HG02840 (cell line): ENCODE measurements at regions not wholly inside any gene's neighbourhood (a gene's known extent, or its start where the extent isn't known, plus 50 kb on each side); places are given as distances from the start of the nearest gene placed in this dataset.
"Not testable (repeated sequence)": the region's sequence is repeated elsewhere in the genome, so short reads cannot be mapped to it uniquely, and the experiment has no call there.

Experiments
- ATAC-seq: cut with Tn5 transposase; IDR thresholded peaks from one replicate; pipeline ENCODE4 v1.9.1; 2021; ENCODE audit warnings: mild to moderate bottlenecking, moderate library complexity, moderate number of reproducible peaks; ENCODE audit not compliant: unreplicated experiment, low FRiP score

DNA sequence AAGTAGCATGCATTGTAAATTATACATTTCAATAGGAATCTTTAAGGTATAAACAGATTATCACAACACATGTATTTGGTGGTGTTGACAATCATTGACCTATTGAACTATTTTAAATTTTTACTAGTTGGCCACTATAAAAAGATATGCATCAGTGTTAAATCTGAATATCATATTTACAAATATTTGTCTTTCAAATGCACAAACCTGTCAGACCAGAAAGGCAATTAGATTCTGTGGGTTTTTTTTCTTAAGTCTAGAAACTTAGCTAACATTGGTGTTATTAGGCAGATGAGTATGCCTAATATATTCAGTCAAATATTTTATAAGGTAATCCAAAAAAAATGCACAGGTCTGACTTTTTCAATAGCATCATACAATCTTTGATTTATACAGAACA is 241.4 kb upstream of the DGKB start:
- ATAC-seq = no peak

DNA sequence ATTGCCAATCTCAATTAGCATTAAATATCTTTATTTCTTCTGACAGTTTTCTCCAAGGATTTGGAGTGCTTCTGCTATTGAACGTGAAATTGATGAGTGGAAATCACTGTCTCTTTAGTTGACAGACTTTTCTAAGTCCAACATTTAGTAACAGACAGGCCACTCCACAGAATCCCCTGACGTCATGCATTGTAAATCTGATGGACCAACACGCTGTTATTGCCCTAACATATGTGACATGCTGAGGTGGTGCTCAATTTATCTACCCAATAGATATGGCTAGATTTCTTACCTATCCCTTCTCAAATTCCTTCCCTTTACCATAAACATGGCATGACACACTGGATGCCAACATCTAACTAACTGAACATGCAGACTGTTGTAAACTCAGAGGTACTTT is 240.6 kb upstream of the DGKB start:
- ATAC-seq = no peak

DNA sequence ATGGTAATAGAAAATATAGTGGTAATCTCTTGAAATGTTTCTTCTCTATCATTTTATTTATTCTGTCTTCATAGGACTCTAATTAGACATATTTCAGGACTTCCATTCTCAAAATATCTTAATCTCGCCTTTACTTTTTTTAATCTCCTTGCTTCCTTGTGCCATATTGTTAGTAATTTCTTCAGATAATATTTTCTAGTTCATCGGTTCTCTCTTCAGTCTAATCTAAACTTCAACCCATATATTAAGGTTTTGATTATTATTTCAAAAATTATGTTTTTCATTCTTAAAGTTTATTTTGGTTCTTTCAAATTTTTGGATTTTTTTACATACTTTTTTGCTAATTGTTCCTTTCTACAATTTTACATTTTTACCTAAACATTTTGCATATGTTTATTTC is 237.9 kb upstream of the DGKB start:
- no peak for ATAC-seq

DNA sequence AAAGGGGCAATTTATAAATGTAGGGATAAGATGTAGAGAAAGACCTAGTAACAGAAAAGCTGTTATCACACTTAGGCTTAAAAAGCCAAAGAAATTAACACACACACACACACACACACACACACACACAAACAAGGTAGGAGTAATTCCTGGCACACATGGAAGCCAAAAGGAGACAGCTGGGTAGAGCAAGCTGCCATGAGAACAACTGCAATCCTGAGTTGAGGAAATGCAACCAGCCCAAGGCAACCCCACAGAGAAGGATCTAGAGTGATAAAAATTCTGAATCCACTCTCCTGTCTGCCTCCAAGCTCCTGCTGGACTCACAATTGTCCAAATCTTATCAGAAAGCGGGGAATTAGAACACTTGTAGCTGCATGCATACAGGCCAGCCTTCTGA is 229.1 kb upstream of the DGKB start:
- no peak for ATAC-seq

DNA sequence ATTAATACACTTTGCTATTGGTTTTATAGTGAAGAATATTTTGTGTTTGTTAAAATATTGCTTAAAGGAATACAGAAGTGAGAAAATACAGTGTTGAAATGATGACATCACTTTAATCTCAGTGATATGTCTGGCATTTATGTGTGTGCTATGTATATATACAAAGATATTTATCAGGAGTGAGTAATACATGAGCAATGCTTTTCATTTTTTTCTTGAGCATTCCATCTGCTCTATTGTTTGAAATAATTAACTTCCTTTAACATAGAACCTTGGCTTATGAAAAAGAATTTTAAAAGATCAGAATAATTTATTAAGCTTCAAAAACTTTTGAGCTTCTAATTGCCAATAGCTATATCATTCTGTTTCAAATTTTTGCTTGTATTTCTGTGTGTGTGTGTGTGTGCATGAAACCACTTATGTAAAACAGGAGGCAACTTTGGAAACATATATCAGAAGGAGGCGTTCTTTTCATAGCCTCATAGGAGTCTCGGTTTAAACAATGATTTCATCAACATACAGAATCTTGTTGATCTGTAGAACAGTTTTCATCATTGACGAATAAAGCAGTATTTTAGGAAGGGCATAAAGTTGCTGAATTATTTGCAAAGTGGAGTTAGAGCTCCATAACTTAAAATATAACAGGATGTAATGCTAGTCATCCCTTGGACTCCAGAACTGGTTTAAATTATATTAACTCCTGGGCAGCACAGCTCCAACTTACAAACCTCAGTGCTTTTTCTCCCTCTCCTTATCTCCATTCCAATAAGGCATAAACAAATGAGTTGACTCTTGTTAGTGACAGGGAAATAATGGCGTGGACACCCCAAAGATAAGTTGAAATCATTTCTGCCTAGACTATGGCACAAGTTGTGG is 228.4 kb upstream of the DGKB start:
- no peak for ATAC-seq

DNA sequence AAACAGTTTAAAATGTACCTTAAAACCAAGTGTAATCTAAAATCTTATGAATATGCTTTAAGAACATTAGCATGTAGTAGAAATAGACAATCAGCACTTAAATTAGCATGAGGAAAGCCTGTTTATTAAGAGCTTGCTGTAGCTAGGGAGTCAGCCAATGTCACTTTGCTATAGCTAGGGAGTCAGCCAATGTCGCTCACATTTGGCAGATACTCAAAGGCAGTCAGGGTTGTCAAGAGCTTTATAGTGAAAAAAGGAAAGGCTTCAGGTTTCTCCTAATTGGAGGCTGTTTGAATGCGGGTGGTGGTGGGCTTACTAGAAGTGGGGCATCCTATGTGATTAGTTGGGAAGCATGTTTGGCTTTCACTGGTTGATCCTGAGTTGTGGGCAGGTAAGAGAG is 226.2 kb upstream of the DGKB start:
- no peak for ATAC-seq

DNA sequence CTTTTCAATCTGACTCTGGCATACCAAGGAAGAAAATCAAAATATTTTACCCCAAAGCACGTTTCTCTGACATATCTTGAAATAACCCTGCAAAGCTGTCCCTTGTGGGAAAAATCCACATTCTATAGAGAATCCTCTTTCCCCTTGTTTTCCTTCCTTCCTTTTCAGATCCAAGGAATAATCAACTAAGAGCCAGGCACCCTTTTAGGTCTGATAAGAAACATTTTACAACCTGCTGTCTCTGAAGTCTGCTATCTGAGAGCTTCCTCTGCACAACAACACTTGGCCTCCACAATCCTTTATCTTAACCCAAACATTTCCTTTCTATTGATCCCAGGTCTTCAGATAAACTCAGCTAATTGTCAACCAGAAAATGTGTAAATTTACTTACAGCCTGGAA is 224.1 kb upstream of the DGKB start:
- not testable (repeated sequence) for ATAC-seq

DNA sequence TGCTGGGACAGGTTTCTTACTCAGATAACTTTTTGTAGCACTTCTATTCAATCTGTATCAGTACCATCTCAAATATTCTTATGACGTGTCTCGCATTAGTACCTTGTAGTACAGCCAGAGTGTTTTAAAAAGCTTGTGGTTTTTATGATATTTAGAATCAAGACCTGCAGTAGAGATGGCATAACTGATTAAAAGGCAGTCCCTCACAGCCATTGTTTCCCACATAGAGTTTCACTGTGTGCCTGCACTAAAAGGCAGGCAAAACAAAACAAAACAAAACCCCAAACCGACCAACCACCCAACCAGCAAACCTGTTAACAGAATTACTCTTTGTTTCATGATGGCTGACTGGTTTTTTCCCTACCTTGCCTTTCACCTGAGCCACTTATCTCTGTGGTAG is 221.3 kb upstream of the DGKB start:
- ATAC-seq = no peak

DNA sequence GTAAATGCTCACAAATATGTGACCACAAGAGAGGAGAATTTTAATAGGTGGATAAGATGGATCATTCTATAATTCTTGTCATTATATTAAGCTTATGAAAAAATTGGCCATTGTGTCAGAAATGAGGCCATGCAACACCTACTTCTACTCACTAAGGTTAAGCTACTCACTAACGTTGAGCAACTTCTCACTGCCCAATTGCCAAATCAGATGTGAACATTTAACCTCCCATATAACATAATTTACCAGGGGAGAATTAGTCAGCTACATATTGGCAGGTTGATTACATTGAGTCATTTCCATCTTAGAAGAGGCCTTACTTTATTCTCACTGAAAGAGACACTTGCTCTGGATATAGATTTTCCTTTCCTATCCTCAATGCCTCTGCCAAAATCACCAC is 211.2 kb upstream of the DGKB start:
- ATAC-seq = no peak

DNA sequence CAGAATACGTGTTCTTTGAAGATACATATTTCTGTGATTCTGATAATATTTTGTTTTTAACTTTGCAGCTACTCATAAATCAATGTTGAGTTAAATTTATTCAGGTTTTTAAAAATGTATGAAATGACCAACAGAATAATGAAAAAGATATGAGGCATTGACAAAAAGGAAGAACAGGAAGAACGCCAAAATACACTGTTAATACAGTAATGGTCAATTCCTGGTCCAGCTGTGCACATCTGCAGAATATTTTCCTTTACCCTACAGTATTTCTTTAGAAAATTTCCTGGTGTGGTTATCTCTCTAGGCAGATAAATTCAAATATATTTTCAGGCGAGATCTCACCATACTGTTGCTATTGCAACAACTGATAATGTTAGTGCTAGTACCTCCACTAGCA is 203.2 kb upstream of the DGKB start:
- no peak for ATAC-seq

DNA sequence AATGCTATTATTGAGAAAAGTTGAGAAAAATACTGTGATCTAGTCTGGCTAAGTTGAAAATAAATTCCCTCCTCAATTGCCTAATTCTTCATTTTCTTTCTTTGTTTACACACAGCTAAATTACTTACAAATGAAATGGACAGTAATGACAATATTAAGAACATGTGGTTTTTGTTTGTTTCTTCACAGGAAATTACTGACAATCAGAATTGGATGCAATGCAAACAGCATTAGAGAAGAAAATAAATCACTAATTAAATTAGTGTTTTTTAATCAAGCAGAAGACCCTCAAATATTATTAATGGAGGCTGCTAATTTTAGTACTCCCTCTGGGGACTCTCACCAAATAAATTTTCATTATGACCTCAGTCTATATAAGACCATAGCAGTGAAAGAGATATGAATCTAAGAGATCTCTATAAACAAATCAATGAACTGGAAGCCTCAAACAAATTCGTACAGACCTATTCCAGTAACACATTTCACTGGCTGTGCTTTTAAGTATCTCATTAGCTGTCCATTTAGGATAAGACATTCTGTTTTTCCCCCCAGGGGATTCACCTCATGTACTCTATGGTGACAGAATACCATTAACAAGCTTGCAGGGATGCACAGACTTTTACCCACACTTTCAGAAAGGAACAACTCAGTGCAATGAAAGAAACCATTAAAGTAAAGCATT is 202.0 kb upstream of the DGKB start:
- ATAC-seq = no peak

DNA sequence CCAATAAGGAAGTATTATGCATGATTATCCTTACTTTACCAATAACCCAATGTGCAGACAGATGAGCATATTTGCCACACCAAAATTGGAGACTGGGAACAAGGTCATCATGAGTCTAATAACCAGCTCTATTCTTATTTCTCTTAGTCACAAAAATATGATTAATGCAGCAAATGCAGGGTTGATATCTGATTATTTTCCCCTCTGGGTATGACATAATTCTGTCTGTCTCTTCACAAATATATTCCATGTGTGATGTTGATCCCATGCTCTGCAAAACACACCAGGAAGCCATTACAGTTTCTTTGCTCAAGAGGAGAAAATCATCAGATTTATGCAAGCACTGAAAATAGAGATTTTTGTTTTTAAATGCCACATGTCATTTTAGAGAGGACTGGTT is 196.5 kb upstream of the DGKB start:
- no peak for ATAC-seq

DNA sequence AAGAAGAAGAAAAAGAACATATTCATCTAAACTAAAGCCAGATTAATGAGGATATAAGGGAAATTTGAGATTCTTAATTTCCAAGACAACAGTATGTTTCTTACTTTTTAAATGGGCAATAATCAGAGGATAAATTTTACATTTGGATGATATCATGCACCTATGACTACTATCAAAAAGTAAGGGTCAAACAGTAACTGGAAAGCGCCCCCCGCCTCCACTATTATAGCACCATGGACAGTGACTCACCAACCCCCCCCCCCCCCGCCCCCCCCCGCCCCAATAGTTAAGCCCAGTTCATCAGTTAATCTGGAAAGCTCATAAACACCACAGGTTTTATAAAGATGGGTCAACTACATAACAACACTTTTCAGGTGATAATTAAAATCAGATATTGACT is 194.3 kb upstream of the DGKB start:
- no peak for ATAC-seq

DNA sequence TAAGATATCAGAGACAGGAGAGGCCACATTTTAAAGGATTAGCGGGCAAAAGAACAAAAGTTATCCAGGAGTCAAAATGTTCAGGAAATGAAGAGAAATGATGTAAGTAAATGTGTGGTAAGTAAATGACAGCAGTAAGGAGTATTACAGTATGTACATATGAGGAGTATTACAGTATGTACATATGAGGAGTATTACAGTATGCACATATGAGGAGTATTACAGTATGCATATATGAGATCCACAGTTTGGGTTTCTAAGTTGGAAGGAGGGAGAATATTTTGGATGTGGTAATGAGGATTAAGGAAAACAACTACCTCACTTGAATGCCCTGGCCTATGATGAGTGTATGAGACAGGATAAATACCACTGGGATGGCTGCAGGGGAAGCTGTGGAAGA is 192.4 kb upstream of the DGKB start:
- no peak for ATAC-seq

DNA sequence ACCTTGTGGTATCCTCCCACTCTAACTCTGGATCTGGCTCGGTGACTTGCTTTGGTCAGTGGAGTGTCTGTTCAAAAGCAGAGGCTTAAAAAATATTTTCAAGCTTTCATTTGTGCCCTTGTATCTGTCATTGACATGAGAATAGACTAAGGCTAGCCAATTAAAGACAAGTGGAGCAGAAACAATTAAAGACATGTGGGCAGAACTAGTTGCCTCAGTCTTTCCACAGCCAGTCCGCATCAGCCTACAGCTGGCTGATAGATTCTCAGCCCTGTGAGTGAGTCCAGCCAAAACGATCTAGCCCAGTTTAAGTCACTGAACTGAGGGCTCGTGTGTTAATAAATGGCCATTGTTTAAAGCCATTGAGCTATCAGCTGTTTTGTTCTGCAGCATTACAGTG is 185.2 kb upstream of the DGKB start:
- ATAC-seq = no peak

DNA sequence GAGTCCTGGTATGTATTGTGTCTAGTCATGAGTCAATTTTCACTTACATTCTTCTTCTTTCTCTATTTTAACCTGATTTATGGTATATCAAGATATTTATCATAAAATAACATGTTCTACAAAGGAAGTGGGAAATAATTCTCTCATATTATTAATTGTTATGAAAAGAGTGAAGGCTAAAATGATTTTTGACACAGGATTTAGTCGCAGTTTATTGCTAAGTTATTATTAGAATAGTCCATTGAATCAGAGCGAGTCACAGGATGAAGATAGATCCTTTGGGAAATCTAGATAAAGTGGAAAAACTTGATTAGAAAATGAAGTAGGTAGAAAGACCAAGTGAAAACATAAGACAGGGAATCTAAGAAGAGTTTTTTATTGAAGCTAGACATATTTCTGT is 184.3 kb upstream of the DGKB start:
- no peak for ATAC-seq

DNA sequence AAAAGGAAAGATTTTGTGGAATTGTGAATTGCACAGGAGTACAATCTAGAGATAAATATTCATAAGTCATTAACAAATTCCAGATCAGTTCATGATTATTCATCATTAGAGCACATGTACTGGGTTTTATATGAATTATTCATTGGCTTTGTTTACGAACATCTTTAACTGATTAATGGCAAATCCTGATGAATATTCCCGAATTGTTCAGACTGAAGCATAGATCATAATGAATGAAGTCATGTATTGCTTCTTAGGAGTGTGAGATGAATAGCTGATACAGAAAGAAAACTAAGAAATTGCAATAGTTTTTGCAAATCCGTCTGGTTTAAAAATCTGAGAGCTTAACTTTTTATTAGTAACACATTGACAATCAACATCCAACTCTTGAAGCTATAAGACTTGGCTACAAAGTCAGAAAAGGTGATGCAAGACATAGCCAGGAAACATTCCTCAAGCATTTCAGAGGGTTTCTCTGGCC is 183.6 kb upstream of the DGKB start:
- ATAC-seq = no peak

DNA sequence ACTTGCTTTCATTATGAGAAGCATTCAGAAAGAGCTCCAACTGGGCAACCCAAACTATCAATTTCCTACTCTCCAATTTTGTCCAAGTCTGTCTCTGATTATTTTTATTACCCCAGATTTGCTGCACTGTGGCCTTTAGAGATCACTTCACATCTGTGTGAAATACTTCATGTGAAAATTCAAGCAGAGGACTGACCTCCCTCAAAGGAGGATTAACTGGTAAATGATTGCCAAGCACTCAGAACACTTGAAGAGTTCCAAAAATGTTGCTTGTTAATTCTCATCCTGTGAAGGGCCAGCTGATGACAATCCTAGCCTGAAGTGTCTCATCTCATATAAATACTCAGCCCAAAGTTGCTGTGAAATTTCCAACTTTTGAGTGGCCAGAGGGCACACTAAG is 182.8 kb upstream of the DGKB start:
- ATAC-seq = no peak

DNA sequence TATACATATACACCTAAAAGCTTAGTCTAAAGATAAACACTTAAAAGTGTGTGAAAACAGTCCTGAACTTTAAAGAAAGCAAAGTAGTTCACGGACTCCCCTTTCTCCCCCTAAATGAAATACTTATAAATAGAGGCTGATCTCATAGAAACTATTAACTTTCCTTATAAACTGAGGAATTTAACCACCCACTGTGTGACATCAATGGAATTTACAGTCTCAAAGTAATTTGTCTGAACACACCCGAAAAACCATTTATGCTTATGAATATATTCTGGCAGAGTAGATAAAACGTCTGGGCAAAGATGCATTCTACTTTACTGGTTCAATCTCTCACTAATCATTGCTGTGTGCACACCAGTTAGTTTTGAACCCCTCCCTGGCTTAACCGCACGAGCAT is 181.8 kb upstream of the DGKB start:
- no peak for ATAC-seq

DNA sequence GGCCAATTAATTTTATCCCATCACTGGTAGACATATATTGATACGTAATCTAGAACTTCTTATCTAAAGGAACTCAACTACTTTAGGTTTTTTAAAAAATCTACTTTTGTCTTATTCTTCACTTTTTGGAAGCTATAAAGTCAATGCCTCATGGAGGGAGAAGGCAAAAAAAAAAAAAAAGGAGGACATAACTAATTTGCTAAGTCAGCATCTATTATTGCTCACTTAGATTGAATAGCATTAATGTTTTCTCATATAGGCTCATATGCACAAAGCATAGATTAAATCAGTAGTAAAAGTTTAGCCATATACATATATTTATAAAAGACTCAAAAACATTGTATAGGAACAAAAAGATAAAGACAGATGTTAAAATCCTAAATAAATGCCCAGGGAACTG is 179.3 kb upstream of the DGKB start:
- ATAC-seq = no peak

DNA sequence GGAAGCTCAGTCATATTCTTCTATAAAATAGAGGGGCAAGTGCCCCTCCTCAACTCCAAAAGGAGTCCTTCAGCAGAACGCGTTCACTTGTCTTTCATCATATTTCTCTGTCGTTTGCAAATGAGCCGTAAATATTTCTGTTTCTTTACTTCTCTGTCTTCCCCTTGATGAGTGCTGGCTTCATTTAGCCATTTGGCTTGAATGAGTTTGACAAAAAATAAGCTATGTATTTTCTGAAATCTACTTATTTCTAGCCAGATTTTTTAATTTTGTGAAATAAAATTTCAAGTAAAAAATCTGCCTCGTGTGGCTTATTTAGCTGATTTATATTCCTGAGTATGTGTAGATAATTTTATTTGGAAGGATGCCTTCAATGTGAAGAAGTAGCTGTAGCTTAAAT is 170.8 kb upstream of the DGKB start:
- ATAC-seq = no peak

DNA sequence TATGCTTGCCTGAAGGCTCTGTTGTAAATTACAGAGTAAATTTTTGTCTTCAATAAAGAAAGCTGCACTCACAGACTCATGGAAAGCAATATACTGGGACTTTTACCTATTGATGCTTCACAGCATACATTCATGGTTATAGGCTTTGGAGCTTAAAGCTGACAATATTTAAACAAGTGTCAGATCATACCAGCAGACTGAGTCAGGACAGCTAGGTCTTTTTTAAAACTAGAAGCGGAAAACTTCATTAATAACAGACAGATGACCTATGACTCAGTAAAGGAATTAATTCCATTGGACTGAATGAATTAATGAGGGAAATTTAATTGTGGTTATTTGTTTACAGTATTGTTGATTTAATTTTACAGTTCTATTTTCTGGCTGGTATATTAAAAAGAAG is 165.8 kb upstream of the DGKB start:
- no peak for ATAC-seq
